ENCODE measurements at regions not wholly inside any gene's neighbourhood (a gene's known extent, or its start where the extent isn't known, plus 50 kb on each side); places are given as distances from the start of the nearest gene placed in this dataset.

DNA sequence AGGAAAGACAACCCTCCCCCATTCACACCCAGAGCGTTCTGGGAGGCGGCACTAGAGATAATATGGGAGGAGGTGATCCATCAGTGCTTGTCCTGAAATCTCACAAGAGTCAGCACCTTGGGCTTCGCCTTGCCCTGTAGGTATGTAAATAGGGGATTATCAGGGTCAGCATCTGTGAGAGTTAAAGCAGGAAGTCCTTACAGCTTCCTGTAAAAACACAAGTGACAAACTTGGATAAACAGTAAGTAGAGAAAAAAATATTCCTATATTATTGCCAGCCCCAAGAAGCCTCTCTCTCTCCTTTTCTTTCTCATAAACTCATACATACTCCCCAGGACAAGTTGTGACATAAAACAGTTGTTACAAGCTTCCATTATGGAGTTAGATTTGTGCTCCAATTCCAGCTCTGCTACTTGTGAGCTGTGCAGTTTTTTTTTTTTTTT is 187.7 kb downstream of the MAF start:
- no peaks in the 10 kb centered on the region for H3K36me3 Mint-ChIP-seq
- no peak overlapping the region for H3K27ac Mint-ChIP-seq
- H3K9me3 Mint-ChIP-seq, result no peaks in the 10 kb centered on the region
- H3K4me3 Mint-ChIP-seq, result no peak overlapping the region
- peaks cover 19% of the 10 kb centered on the region for H3K27me3 Mint-ChIP-seq
- DNase-seq, result no peak
- peaks cover 10% of the 10 kb centered on the region for H3K4me1 Mint-ChIP-seq

- H3K27ac Mint-ChIP-seq, result no peak overlapping the region
- H3K4me3 Mint-ChIP-seq, result no peak overlapping the region
- H3K9me3 Mint-ChIP-seq, result no peaks in the 10 kb centered on the region
- DNase-seq, result no peak
- no peaks in the 10 kb centered on the region for H3K36me3 Mint-ChIP-seq
- peaks cover 10% of the 10 kb centered on the region for H3K27me3 Mint-ChIP-seq
- peaks cover 10% of the 10 kb centered on the region for H3K4me1 Mint-ChIP-seq
Observed at GRCh38 chr16:79411805-79412204, 188.7 kb downstream of the MAF start.

DNA sequence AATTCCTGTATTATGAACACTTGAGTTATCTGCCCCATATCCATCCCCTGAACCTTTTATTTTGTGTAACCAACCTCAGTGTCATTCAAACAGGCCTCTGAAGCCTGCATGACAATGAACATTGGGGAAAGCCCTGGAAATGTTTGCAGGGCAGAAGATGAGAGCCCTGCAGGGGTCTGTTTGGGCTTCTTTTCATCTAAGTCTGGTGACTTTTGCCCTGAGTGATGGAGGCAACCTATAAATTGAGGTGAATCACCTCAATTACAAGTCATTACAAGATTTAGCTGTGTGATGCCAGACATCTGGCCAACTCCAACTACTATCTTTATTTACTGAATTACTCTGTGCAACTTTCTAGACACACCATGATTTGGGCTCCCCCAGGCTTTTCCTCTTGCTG is 189.2 kb downstream of the MAF start:
- Mint-ChIP-seq H3K9me3 (no peaks in the 10 kb centered on the region), H3K27me3 (peaks cover 6% of the 10 kb centered on the region), H3K4me1 (peaks cover 7% of the 10 kb centered on the region), H3K27ac (no peak overlapping the region), H3K36me3 (no peaks in the 10 kb centered on the region), H3K4me3 (no peak overlapping the region)
- no peak for DNase-seq

- Mint-ChIP-seq H3K36me3 (no peaks in the 10 kb centered on the region), H3K27me3 (peaks cover 2% of the 10 kb centered on the region), H3K27ac (no peak overlapping the region), H3K9me3 (no peaks in the 10 kb centered on the region), H3K4me1 (no peaks in the 10 kb centered on the region), H3K4me3 (no peak overlapping the region)
- no peak for DNase-seq
Observed at GRCh38 chr16:79409978-79410377, 190.6 kb downstream of the MAF start.

DNA sequence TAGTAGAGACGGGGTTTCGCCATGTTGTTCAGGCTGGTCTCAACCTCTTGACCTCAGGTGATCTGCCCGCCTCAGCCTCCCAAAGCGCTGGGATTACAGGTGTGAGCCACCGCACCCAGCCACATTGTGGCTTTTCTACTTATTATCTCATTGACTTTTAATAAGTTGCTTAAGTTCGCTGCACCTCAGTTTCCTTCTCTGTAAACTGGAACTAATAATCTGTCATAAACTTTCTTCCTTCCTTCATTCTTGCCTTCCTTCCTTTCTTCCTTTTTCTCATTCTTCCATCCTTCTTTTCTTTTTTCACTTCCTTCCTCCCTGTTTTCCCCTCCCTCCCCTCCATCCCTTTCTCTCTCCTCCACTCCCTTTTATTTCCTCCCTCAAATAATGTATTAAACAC is 192.2 kb downstream of the MAF start:
- H3K27me3 Mint-ChIP-seq, result no peaks in the 10 kb centered on the region
- H3K4me1 Mint-ChIP-seq, result no peaks in the 10 kb centered on the region
- no peak overlapping the region for H3K4me3 Mint-ChIP-seq
- H3K27ac Mint-ChIP-seq, result no peak overlapping the region
- H3K36me3 Mint-ChIP-seq, result no peaks in the 10 kb centered on the region
- no peaks in the 10 kb centered on the region for H3K9me3 Mint-ChIP-seq
- no peak for DNase-seq

GRCh38 chr16:79407461-79408135 is 192.9 kb downstream of the MAF start:
- Mint-ChIP-seq H3K36me3 (no peaks in the 10 kb centered on the region), H3K9me3 (no peaks in the 10 kb centered on the region), H3K27me3 (no peaks in the 10 kb centered on the region), H3K27ac (no peak overlapping the region), H3K4me1 (no peaks in the 10 kb centered on the region), H3K4me3 (no peak overlapping the region)
- DNase-seq, result no peak

DNA sequence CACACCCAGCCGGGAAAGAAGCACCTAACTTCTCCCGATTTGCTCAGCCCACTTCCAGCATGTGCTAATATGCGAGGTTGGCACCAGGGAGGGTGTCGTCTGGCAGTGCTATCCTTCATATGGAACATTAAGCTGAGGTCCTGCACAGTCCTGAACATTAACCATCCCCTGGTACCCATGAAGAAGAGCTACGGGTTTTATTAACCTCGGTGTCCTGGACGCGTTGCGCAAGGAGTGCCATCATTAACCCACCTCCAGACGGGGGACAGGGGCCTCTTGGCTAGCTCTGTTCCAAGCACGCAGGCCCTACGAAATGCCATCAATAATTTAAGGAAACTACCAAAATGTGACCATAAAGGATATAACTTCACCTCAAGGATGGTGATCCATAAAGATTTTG is 193.5 kb downstream of the MAF start:
- no peaks in the 10 kb centered on the region for H3K36me3 Mint-ChIP-seq
- H3K27ac Mint-ChIP-seq, result no peak overlapping the region
- no peaks in the 10 kb centered on the region for H3K9me3 Mint-ChIP-seq
- no peak for DNase-seq
- H3K27me3 Mint-ChIP-seq, result no peaks in the 10 kb centered on the region
- H3K4me1 Mint-ChIP-seq, result no peaks in the 10 kb centered on the region
- no peak overlapping the region for H3K4me3 Mint-ChIP-seq

DNA sequence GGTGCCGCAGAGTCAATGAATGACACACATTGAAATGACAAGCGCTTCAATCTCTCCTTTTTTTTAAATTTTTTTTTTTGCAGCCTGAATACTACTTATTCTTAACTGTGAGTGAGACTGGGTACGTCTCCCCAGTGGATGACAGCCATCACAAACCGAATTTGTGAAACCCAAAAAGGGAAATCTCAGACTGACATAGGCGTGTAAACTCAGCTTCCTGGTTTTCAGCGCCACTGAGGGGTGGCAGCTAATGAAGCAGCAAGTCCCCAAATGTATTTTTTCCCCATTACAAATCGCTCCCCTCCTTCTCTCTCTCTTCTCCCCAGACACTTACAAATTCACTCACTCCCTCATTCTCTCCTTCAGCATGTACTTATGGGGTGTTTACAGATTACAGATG is 196.0 kb downstream of the MAF start:
- H3K36me3 Mint-ChIP-seq, result no peaks in the 10 kb centered on the region
- no peaks in the 10 kb centered on the region for H3K27me3 Mint-ChIP-seq
- no peaks in the 10 kb centered on the region for H3K4me1 Mint-ChIP-seq
- H3K9me3 Mint-ChIP-seq, result no peaks in the 10 kb centered on the region
- H3K27ac Mint-ChIP-seq, result no peak overlapping the region
- DNase-seq, result no peak
- H3K4me3 Mint-ChIP-seq, result no peak overlapping the region

DNA sequence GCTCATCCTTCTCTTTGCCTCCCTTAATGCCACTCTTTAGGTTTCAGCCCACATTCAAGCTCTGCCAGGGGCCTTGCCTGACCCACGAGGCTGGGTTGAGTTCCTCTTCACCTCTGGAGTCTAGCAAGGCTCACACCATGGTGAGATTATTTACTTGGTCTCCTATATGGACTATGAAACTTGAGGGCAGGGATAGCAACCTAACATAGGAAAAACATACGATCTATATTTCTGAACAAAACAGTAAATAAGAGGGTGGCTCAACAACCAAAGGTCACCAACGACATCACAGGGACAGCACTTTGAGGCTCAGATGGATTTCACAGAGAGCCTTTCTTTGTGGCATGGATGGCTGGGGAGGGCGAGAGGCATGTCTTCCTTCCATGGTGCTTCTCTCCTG is 197.0 kb downstream of the MAF start:
- H3K27me3 Mint-ChIP-seq, result no peaks in the 10 kb centered on the region
- H3K9me3 Mint-ChIP-seq, result no peaks in the 10 kb centered on the region
- H3K27ac Mint-ChIP-seq, result no peak overlapping the region
- H3K36me3 Mint-ChIP-seq, result no peaks in the 10 kb centered on the region
- DNase-seq, result no peak
- no peak overlapping the region for H3K4me3 Mint-ChIP-seq
- H3K4me1 Mint-ChIP-seq, result no peaks in the 10 kb centered on the region

- no peak overlapping the region for H3K4me3 Mint-ChIP-seq
- H3K9me3 Mint-ChIP-seq, result no peaks in the 10 kb centered on the region
- DNase-seq, result no peak
- H3K4me1 Mint-ChIP-seq, result no peaks in the 10 kb centered on the region
- no peaks in the 10 kb centered on the region for H3K36me3 Mint-ChIP-seq
- H3K27ac Mint-ChIP-seq, result no peak overlapping the region
- H3K27me3 Mint-ChIP-seq, result no peaks in the 10 kb centered on the region
Observed at GRCh38 chr16:79402920-79403319, 197.6 kb downstream of the MAF start.

- H3K27ac Mint-ChIP-seq, result no peak overlapping the region
- no peaks in the 10 kb centered on the region for H3K27me3 Mint-ChIP-seq
- no peaks in the 10 kb centered on the region for H3K36me3 Mint-ChIP-seq
- H3K4me3 Mint-ChIP-seq, result no peak overlapping the region
- no peaks in the 10 kb centered on the region for H3K4me1 Mint-ChIP-seq
- no peak for DNase-seq
- no peaks in the 10 kb centered on the region for H3K9me3 Mint-ChIP-seq
Observed at GRCh38 chr16:79402356-79402755, 198.2 kb downstream of the MAF start.

GRCh38 chr16:79401782-79402181 is 198.8 kb downstream of the MAF start:
- no peak overlapping the region for H3K27ac Mint-ChIP-seq
- DNase-seq, result no peak
- no peaks in the 10 kb centered on the region for H3K4me1 Mint-ChIP-seq
- H3K9me3 Mint-ChIP-seq, result no peaks in the 10 kb centered on the region
- H3K36me3 Mint-ChIP-seq, result no peaks in the 10 kb centered on the region
- no peak overlapping the region for H3K4me3 Mint-ChIP-seq
- no peaks in the 10 kb centered on the region for H3K27me3 Mint-ChIP-seq

- H3K27me3 Mint-ChIP-seq, result no peaks in the 10 kb centered on the region
- DNase-seq, result no peak
- H3K4me1 Mint-ChIP-seq, result no peaks in the 10 kb centered on the region
- no peaks in the 10 kb centered on the region for H3K36me3 Mint-ChIP-seq
- no peak overlapping the region for H3K27ac Mint-ChIP-seq
- H3K4me3 Mint-ChIP-seq, result no peak overlapping the region
- H3K9me3 Mint-ChIP-seq, result no peaks in the 10 kb centered on the region
Observed at GRCh38 chr16:79401157-79401556, 199.4 kb downstream of the MAF start.

DNA sequence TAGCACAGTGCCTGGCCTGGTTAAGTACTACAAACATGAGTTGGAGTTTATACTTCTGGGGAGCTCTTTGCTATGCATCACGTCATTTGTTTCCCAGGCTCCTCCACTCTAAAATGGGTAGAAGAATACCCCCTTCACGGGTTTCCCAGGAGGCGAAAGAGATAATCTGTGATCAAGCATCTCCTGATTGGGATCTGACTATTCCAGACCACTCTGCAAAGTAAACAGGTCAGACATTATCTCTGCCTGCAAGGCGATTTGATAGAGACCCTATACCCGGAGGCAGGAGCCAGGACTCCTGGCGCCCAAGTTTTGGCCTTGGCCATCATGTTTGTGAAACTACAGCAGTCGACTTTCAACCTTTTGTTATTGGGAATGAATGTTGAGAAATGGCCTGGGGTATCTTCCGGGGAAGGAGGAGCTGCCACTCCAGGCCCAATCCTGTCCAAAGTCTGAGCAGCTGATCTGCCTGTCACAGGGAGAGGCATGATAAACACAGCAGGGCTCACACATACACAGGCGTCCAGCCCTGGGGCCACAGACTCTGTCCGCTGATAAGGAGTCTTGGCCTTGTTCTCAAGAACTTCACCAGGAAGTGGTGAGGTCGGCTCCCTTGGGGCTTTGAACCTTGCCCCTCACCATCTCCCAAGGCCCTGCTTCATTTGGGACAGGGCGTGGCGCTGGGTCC is 199.9 kb downstream of the MAF start:
- H3K4me3 Mint-ChIP-seq, result no peak overlapping the region
- H3K27ac Mint-ChIP-seq, result no peak overlapping the region
- H3K4me1 Mint-ChIP-seq, result no peaks in the 10 kb centered on the region
- no peaks in the 10 kb centered on the region for H3K36me3 Mint-ChIP-seq
- H3K9me3 Mint-ChIP-seq, result no peaks in the 10 kb centered on the region
- no peaks in the 10 kb centered on the region for H3K27me3 Mint-ChIP-seq
- DNase-seq, result no peak

DNA sequence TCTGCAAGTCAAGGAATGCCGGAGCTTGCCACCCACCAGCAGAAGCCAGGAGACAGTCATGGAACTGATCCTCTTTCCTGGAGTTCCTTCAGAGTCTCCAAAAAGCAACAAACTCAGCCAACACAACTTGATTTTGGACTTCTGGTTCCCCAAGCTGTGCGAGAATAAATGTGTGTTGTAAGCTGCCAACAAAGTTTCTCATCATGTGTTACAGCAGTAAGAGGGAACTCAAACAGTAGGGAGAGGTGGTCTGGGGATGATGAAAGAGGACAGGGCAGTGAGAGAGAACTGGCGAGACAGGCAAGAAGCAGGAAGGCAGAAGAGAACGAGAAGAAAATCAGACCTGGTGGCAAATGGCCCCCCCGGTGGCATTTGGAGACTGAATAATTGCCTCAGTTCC is 204.9 kb downstream of the MAF start:
- Mint-ChIP-seq H3K4me1 (no peaks in the 10 kb centered on the region), H3K27ac (no peak overlapping the region), H3K9me3 (no peaks in the 10 kb centered on the region), H3K4me3 (no peak overlapping the region), H3K27me3 (peaks cover 9% of the 10 kb centered on the region), H3K36me3 (no peaks in the 10 kb centered on the region)
- no peak for DNase-seq

GRCh38 chr16:79394206-79394605 is 206.3 kb downstream of the MAF start:
- no peak overlapping the region for H3K4me3 Mint-ChIP-seq

More at GRCh38 chr16:79394206-79394605, 206.3 kb downstream of the MAF start:
- no peak for DNase-seq
- Mint-ChIP-seq H3K9me3 (no peaks in the 10 kb centered on the region), H3K27me3 (peaks cover 13% of the 10 kb centered on the region), H3K4me1 (no peaks in the 10 kb centered on the region), H3K36me3 (no peaks in the 10 kb centered on the region), H3K27ac (no peak overlapping the region)

Measured in activated naive CD8-positive, alpha-beta T cell treated with anti-CD3 and anti-CD28 coated beads for 36 hours (primary cell).